Suprapubic skin (tissue), 4 donors: ENCODE measurements at regions not wholly inside any gene's neighbourhood (a gene's known extent, or its start where the extent isn't known, plus 50 kb on each side); places are given as distances from the start of the nearest gene placed in this dataset.

ENCODE experiments used
- DNase-seq, 2 donors: peaks; one replicate each; pipeline ENCODE4 v3.0.0-alpha.2; 2019; ENCODE audit warnings: low spot score in 2 of 2
- H3K27ac ChIP-seq: fragments of 200-600 bp; sonication (generic); one replicate; pipeline ENCODE4 v1.5.1; 2019
- H3K27me3 ChIP-seq: fragments of 200-600 bp; sonication (generic); one replicate; pipeline ENCODE4 v1.5.1; 2019
- H3K36me3 ChIP-seq: fragments of 200-600 bp; sonication (generic); one replicate; pipeline ENCODE4 v1.5.1; 2019
- H3K4me1 ChIP-seq: fragments of 200-600 bp; sonication (generic); one replicate; pipeline ENCODE4 v1.5.1; 2019
- H3K4me3 ChIP-seq: fragments of 200-600 bp; sonication (generic); one replicate; pipeline ENCODE4 v1.5.1; 2019; ENCODE audit warnings: mild to moderate bottlenecking
- H3K9me3 ChIP-seq: fragments of 200-600 bp; sonication (generic); one replicate; pipeline ENCODE4 v1.5.1; 2019
- CTCF ChIP-seq, 2 donors: fragments of 200-600 bp in 1 of 2; fragments of 450-650 bp in 1 of 2; sonication (generic) in 1 of 2; IDR thresholded peaks; one replicate each; pipeline ENCODE4 v1.5.1; 2016 to 2019; ENCODE audit warnings: antibody characterized with exemption in 2 of 2, mild to moderate bottlenecking in 1 of 2, moderate library complexity in 1 of 2
- EP300 ChIP-seq: sonication (generic); formaldehyde crosslinking; IDR thresholded peaks from one replicate; pipeline ENCODE4 v1.6.1; 2017; ENCODE audit warnings: antibody characterized with exemption
- POLR2A ChIP-seq, 2 donors: fragments of 450-650 bp; IDR thresholded peaks; one replicate each; pipeline ENCODE4 v1.6.1; 2017; ENCODE audit warnings: antibody characterized with exemption in 2 of 2, mild to moderate bottlenecking in 2 of 2, moderate library complexity in 2 of 2
- POLR2AphosphoS5 ChIP-seq, 3 donors: sonication (generic); formaldehyde crosslinking; IDR thresholded peaks; one replicate each; pipeline ENCODE4 v1.6.1; 2017; ENCODE audit warnings: antibody characterized with exemption in 3 of 3
- WGBS: methylation state at CpG from one replicate; pipeline ENCODE4 v1.1.5; 2018; 5-methylcytosine and 5-hydroxymethylcytosine counted together

GRCh38 chr11:112398798-112399478 lies 138.3 kb upstream of the PLET1 start:
- Histone ChIP-seq H3K4me3 (no peak overlapping the region), H3K27me3 (no peaks in the 10 kb centered on the region), H3K27ac (no peak overlapping the region), H3K9me3 (no peaks in the 10 kb centered on the region), H3K36me3 (no peaks in the 10 kb centered on the region), H3K4me1 (peaks cover 5% of the 10 kb centered on the region)
- DNase-seq, result no peak
- 68% methylated on average over 9 of the region's 9 CpGs for WGBS
- TF ChIP-seq EP300, result no peak
- TF ChIP-seq POLR2A (IDR thresholded peaks at IDR 0.05), result no peak
- no peak for TF ChIP-seq POLR2AphosphoS5 (IDR thresholded peaks at IDR 0.05)
- TF ChIP-seq CTCF (IDR thresholded peaks at IDR 0.05), result no peak

DNA sequence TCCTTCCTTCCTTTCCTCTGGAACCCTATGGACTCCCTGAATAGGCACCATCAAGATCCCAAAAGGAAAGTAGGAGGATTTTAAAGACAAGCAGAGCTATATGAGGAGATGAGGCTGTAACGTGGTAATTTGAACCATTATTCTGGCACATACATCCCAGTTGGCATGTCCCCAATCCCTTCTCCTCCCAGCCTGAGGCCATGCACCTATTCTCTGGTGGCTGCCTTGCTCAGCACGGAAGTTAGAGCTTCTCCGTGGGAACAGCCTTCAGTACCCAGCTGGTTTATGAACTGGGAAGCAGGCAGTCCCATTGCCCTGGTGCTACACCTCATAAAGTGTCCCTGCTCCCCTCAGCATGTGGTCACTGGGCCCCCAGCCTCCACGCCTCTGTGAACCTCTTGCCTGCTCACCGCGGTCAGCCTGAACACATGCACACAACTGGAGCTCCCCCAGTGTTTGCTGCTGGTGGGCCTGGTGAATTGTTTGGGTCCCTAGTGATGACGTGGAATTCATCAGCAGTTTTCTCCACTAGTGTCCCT lies 139.9 kb upstream of the PLET1 start:
- 26% methylated on average over 5 of the region's 7 CpGs for WGBS
- Histone ChIP-seq H3K27ac (no peak overlapping the region), H3K4me1 (peaks cover 5% of the 10 kb centered on the region), H3K27me3 (no peaks in the 10 kb centered on the region), H3K36me3 (no peaks in the 10 kb centered on the region), H3K4me3 (no peak overlapping the region), H3K9me3 (no peaks in the 10 kb centered on the region)
- DNase-seq, result no peak
- TF ChIP-seq EP300 (no peak), POLR2AphosphoS5 (IDR thresholded peaks at IDR 0.05) (no peak), POLR2A (IDR thresholded peaks at IDR 0.05) (no peak), CTCF (IDR thresholded peaks at IDR 0.05) (no peak)

- Histone ChIP-seq H3K27me3 (no peaks in the 10 kb centered on the region), H3K4me3 (no peak overlapping the region), H3K4me1 (peaks cover 5% of the 10 kb centered on the region), H3K27ac (no peak overlapping the region), H3K9me3 (no peaks in the 10 kb centered on the region), H3K36me3 (no peaks in the 10 kb centered on the region)
- DNase-seq, result no peak
- WGBS, result 52% methylated on average over 5 of the region's 7 CpGs
- TF ChIP-seq CTCF (IDR thresholded peaks at IDR 0.05), result no peak
- no peak for TF ChIP-seq POLR2A (IDR thresholded peaks at IDR 0.05)
- TF ChIP-seq EP300, result no peak
- no peak for TF ChIP-seq POLR2AphosphoS5 (IDR thresholded peaks at IDR 0.05)
Measured at GRCh38 chr11:112401036-112401769, 140.5 kb upstream of the PLET1 start.

- H3K4me1 ChIP-seq, result peaks cover 5% of the 10 kb centered on the region
- 78% methylated on average over 5 of the region's 5 CpGs for WGBS
- no peak overlapping the region for H3K27ac ChIP-seq
- H3K36me3 ChIP-seq, result no peaks in the 10 kb centered on the region
- no peak for DNase-seq
- TF ChIP-seq POLR2A (IDR thresholded peaks at IDR 0.05) (no peak), CTCF (IDR thresholded peaks at IDR 0.05) (no peak), POLR2AphosphoS5 (IDR thresholded peaks at IDR 0.05) (no peak), EP300 (no peak)
- no peaks in the 10 kb centered on the region for H3K9me3 ChIP-seq
- H3K27me3 ChIP-seq, result no peaks in the 10 kb centered on the region
- no peak overlapping the region for H3K4me3 ChIP-seq
Measured at GRCh38 chr11:112403432-112403831, 142.8 kb upstream of the PLET1 start.

DNA sequence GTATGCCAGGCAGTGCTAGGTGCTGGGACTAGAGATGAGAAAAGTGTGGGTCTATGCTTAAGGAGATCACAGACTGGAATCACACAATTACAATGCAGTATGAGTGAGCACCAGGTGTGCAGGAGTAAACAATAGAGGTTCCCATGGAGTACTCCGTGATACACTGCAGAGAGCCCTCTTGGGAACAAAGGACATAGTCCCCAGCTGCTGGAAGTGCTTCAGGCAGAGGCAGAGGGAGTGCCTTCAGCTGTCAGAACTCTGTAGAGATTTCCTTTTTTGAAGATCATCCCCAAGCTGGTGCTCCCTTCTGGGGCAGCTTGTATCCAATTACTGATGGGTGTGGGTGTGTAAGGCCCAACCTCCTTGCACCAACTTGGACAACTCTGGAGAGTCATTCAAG lies 143.5 kb upstream of the PLET1 start:
- WGBS, result 56% methylated on average over 1 of the region's 1 CpG
- no peak for DNase-seq

More for the DNA sequence above, 143.5 kb upstream of the PLET1 start:
- H3K27ac ChIP-seq, result no peak overlapping the region
- peaks cover 5% of the 10 kb centered on the region for H3K4me1 ChIP-seq
- no peak for TF ChIP-seq CTCF (IDR thresholded peaks at IDR 0.05)
- no peak for TF ChIP-seq POLR2AphosphoS5 (IDR thresholded peaks at IDR 0.05)
- TF ChIP-seq EP300, result no peak
- TF ChIP-seq POLR2A (IDR thresholded peaks at IDR 0.05), result no peak
- H3K27me3 ChIP-seq, result no peaks in the 10 kb centered on the region
- H3K4me3 ChIP-seq, result no peak overlapping the region
- H3K36me3 ChIP-seq, result no peaks in the 10 kb centered on the region
- H3K9me3 ChIP-seq, result no peaks in the 10 kb centered on the region
